Ectodermal cell (in vitro differentiated cells): ENCODE measurements at regions not wholly inside any gene's neighbourhood (a gene's known extent, or its start where the extent isn't known, plus 50 kb on each side); places are given as distances from the start of the nearest gene placed in this dataset.

Source experiments
- H3K27ac ChIP-seq: 2 replicates; pipeline ENCODE4 v1.7.0; 2013; ENCODE audit warnings: mild to moderate bottlenecking, low read depth, low read length; ENCODE audit not compliant: insufficient read depth, poor library complexity, severe bottlenecking
- H3K27me3 ChIP-seq: 2 replicates; pipeline ENCODE4 v1.7.0; 2013; ENCODE audit warnings: mild to moderate bottlenecking, low read length; ENCODE audit not compliant: insufficient read depth, control insufficient read depth, poor library complexity, severe bottlenecking
- H3K36me3 ChIP-seq: one replicate; pipeline ENCODE4 v1.7.0; 2013; ENCODE audit warnings: low read length; ENCODE audit not compliant: control insufficient read depth, insufficient read depth
- H3K4me1 ChIP-seq: one replicate; pipeline ENCODE4 v1.7.0; 2013; ENCODE audit warnings: low read length; ENCODE audit not compliant: control insufficient read depth, insufficient read depth
- H3K4me3 ChIP-seq: 2 replicates; pipeline ENCODE4 v1.7.0; 2013; ENCODE audit warnings: low read depth, low read length, control low read depth; ENCODE audit not compliant: insufficient read depth
- H3K9me3 ChIP-seq: 2 replicates; pipeline ENCODE4 v1.7.0; 2013; ENCODE audit warnings: mild to moderate bottlenecking, low read length, moderate library complexity; ENCODE audit not compliant: control insufficient read depth
- WGBS, 2 experiments: methylation state at CpG; one replicate each; pipeline ENCODE4 v1.1.7; 2013; ENCODE audit warnings: missing lambda C conversion rate in 2 of 2; 5-methylcytosine and 5-hydroxymethylcytosine counted together

- no peak overlapping the region for H3K4me3 ChIP-seq
- H3K4me1 ChIP-seq: peaks cover 4% of the 10 kb centered on the region
- 100% methylated on average over 1 of the region's 1 CpG for WGBS, 2 experiments
- H3K9me3 ChIP-seq: no peaks in the 10 kb centered on the region
- no peaks in the 10 kb centered on the region for H3K36me3 ChIP-seq
- H3K27ac ChIP-seq: no peak overlapping the region
- no peaks in the 10 kb centered on the region for H3K27me3 ChIP-seq
These were observed 105.1 kb downstream of the MEX3B start for GRCh38 chr15:81940467-81941451.

GRCh38 chr15:81939604-81940440, 106.0 kb downstream of the MEX3B start:
- Histone ChIP-seq H3K27me3 (no peaks in the 10 kb centered on the region), H3K4me3 (no peak overlapping the region), H3K27ac (no peak overlapping the region), H3K9me3 (no peaks in the 10 kb centered on the region), H3K4me1 (peaks cover 4% of the 10 kb centered on the region), H3K36me3 (no peaks in the 10 kb centered on the region)
- 35 to 47% methylated on average over 4 to 5 of the region's 5 CpGs for WGBS, 2 experiments

- no peaks in the 10 kb centered on the region for H3K36me3 ChIP-seq
These were observed 108.6 kb downstream of the MEX3B start for GRCh38 chr15:81937189-81937588.

GRCh38 chr15:81930582-81931369, 115.0 kb downstream of the MEX3B start:
- Histone ChIP-seq H3K9me3 (no peaks in the 10 kb centered on the region), H3K27ac (no peak overlapping the region), H3K36me3 (no peaks in the 10 kb centered on the region), H3K4me1 (no peaks in the 10 kb centered on the region), H3K27me3 (no peaks in the 10 kb centered on the region), H3K4me3 (no peak overlapping the region)
- WGBS, 2 experiments: 93 to 95% methylated on average over 11 of the region's 11 CpGs

More at GRCh38 chr15:81937189-81937588, 108.6 kb downstream of the MEX3B start:
- 92 to 96% methylated on average over 4 of the region's 4 CpGs for WGBS, 2 experiments
- Histone ChIP-seq H3K27me3 (no peaks in the 10 kb centered on the region), H3K4me1 (peaks cover 4% of the 10 kb centered on the region), H3K9me3 (no peaks in the 10 kb centered on the region), H3K27ac (no peak overlapping the region), H3K4me3 (no peak overlapping the region)

- Histone ChIP-seq H3K36me3 (no peaks in the 10 kb centered on the region), H3K9me3 (no peaks in the 10 kb centered on the region), H3K4me3 (no peak overlapping the region), H3K27ac (no peak overlapping the region), H3K4me1 (no peaks in the 10 kb centered on the region), H3K27me3 (no peaks in the 10 kb centered on the region)
- WGBS, 2 experiments: 89 to 96% methylated on average over 3 of the region's 3 CpGs
These were observed 116.3 kb downstream of the MEX3B start for GRCh38 chr15:81929557-81929956.

- Histone ChIP-seq H3K4me3 (no peak overlapping the region), H3K9me3 (no peaks in the 10 kb centered on the region), H3K27me3 (no peaks in the 10 kb centered on the region), H3K36me3 (no peaks in the 10 kb centered on the region), H3K27ac (no peak overlapping the region), H3K4me1 (no peaks in the 10 kb centered on the region)
- 93 to 96% methylated on average over 6 of the region's 6 CpGs for WGBS, 2 experiments
These were observed 118.8 kb downstream of the MEX3B start for GRCh38 chr15:81926981-81927380.

- Histone ChIP-seq H3K4me3 (no peak overlapping the region), H3K27me3 (no peaks in the 10 kb centered on the region), H3K27ac (no peak overlapping the region), H3K36me3 (no peaks in the 10 kb centered on the region), H3K9me3 (no peaks in the 10 kb centered on the region), H3K4me1 (no peaks in the 10 kb centered on the region)
- WGBS, 2 experiments: 94% methylated on average over 4 of the region's 4 CpGs
These were observed 121.1 kb downstream of the MEX3B start for GRCh38 chr15:81924729-81925128.

- H3K4me1 ChIP-seq: no peaks in the 10 kb centered on the region
- no peak overlapping the region for H3K4me3 ChIP-seq
- no peaks in the 10 kb centered on the region for H3K36me3 ChIP-seq
- 94 to 96% methylated on average over 1 to 4 of the region's 4 CpGs for WGBS, 2 experiments
- no peak overlapping the region for H3K27ac ChIP-seq
- H3K9me3 ChIP-seq: no peaks in the 10 kb centered on the region
- H3K27me3 ChIP-seq: no peaks in the 10 kb centered on the region
These were observed 122.1 kb downstream of the MEX3B start for GRCh38 chr15:81923561-81924350.

- H3K9me3 ChIP-seq: no peaks in the 10 kb centered on the region
- H3K27me3 ChIP-seq: no peaks in the 10 kb centered on the region
- H3K4me3 ChIP-seq: no peak overlapping the region
- no peak overlapping the region for H3K27ac ChIP-seq
- H3K36me3 ChIP-seq: no peaks in the 10 kb centered on the region
- no peaks in the 10 kb centered on the region for H3K4me1 ChIP-seq
These were observed 123.7 kb downstream of the MEX3B start for GRCh38 chr15:81922143-81922542.
